HepG2 (cell line): ENCODE measurements at regions not wholly inside any gene's neighbourhood (a gene's known extent, or its start where the extent isn't known, plus 50 kb on each side); places are given as distances from the start of the nearest gene placed in this dataset.

Source experiments
- ATAC-seq: fragments of 200-7000 bp; cut with Tn5 transposase; 3 replicates; pipeline ENCODE4 v1.9.1; 2020; ENCODE audit warnings: mild to moderate bottlenecking, moderate library complexity
- BruUV-seq: library from RNA; stranded (reverse); fragments of 400-500 nt; replicated peaks from 2 replicates; lab custom pipeline; 2021; lab: Mats Ljungman, UMichigan
- CTCF ChIA-PET: fragments of 300-600 bp; formaldehyde crosslinking; extraction: SDS; loops from one replicate; lab custom pipeline; 2021; ENCODE audit warnings: low total read pairs, inconsistent platforms, low intra/inter-chr PET ratio; lab: Yijun Ruan, JAX
- POLR2A ChIA-PET: fragments of 350-600 bp; sonication (Branson Sonifier 250); formaldehyde crosslinking; loops from one replicate; lab custom pipeline; 2020; ENCODE audit warnings: antibody characterized with exemption, inconsistent platforms; lab: Yijun Ruan, JAX
- DNase-seq: peaks from one replicate; pipeline ENCODE4 v3.0.0-alpha.2; 2015; ENCODE audit warnings: low spot score
- FAIRE-seq: peaks from 3 replicates; lab custom pipeline; 2011; peaks lifted over from hg19 to GRCh38; lab: Jason Lieb, UNC
- H2AFZ ChIP-seq: one replicate; pipeline ENCODE4 v1.6.1; 2011; ENCODE audit warnings: low read length, inconsistent platforms
- H3K27ac ChIP-seq: fragments of 300-600 bp; 3 replicates; pipeline ENCODE4 v1.8.0; 2011; ENCODE audit warnings: mixed run types, mild to moderate bottlenecking, mixed read lengths, low read length, inconsistent platforms; ENCODE audit not compliant: insufficient read depth; ENCODE audit errors: extremely low read length
- H3K27me3 ChIP-seq, 2 experiments: fragments of 200-600 bp in 1 of 2; 2 replicates in 1 of 2; 3 replicates in 1 of 2; pipeline versions ENCODE4 v1.6.0 to v1.8.0; 2011; ENCODE audit warnings: low read length in 2 of 2, mild to moderate bottlenecking in 2 of 2, moderate library complexity in 2 of 2, inconsistent platforms in 1 of 2; ENCODE audit not compliant: insufficient read depth in 2 of 2, control insufficient read depth in 1 of 2
- H3K36me3 ChIP-seq, 2 experiments: fragments of 200-600 bp in 1 of 2; replicated peaks in 1 of 2; 2 replicates in 1 of 2; 3 replicates in 1 of 2; pipeline versions ENCODE4 v1.5.1 to v1.8.0; 2011; ENCODE audit warnings: low read length in 2 of 2, inconsistent platforms in 1 of 2; ENCODE audit not compliant: insufficient read depth in 2 of 2, control insufficient read depth in 1 of 2
- H3K4me1 ChIP-seq: 2 replicates; pipeline ENCODE4 v1.5.1; 2012; ENCODE audit warnings: low read length, inconsistent platforms; ENCODE audit not compliant: insufficient read depth
- H3K4me2 ChIP-seq: 2 replicates; pipeline ENCODE4 v1.6.0; 2011; ENCODE audit warnings: low read depth, low read length, inconsistent platforms
- H3K4me3 ChIP-seq, 3 experiments: fragments of 200-600 bp in 1 of 3; sonication (generic), shearing (Covaris generic) in 1 of 3; replicated peaks in 1 of 3; 2 replicates each; pipeline ENCODE4 v1.5.1; 2011 to 2016; ENCODE audit warnings: low read length in 3 of 3, inconsistent platforms in 2 of 3, low read depth in 2 of 3, mild to moderate bottlenecking in 2 of 3, control low read depth in 1 of 3, mixed read lengths in 1 of 3; ENCODE audit not compliant: insufficient read depth in 1 of 3
- H3K79me2 ChIP-seq: one replicate; pipeline ENCODE4 v1.6.1; 2011; ENCODE audit warnings: low read length, inconsistent platforms; ENCODE audit not compliant: insufficient read depth
- H3K9ac ChIP-seq: 2 replicates; pipeline ENCODE4 v1.6.0; 2011; ENCODE audit warnings: mild to moderate bottlenecking, low read depth, low read length, inconsistent platforms; ENCODE audit not compliant: insufficient read depth
- H3K9me3 ChIP-seq: 2 replicates; pipeline ENCODE4 v1.5.1; 2012; ENCODE audit warnings: mild to moderate bottlenecking, low read length
- H4K20me1 ChIP-seq: 2 replicates; pipeline ENCODE4 v1.6.0; 2011; ENCODE audit warnings: inconsistent platforms, mild to moderate bottlenecking, low read length, moderate library complexity; ENCODE audit not compliant: insufficient read depth
- BCL6 ChIP-seq: IDR thresholded peaks from 2 replicates; pipeline ENCODE4 v1.6.1; 2016; ENCODE audit warnings: missing genetic modification reagents, missing compliant biosample characterization
- CHCHD3 ChIP-seq: sonication (generic); formaldehyde crosslinking; IDR thresholded peaks from 2 replicates; pipeline ENCODE4 v1.8.0; 2022; ENCODE audit warnings: mild to moderate bottlenecking, missing genetic modification reagents, moderate library complexity
- FOXJ3 ChIP-seq: sonication (generic); formaldehyde crosslinking; IDR thresholded peaks from 2 replicates; pipeline ENCODE4 v1.4.0; 2020; ENCODE audit warnings: missing genetic modification reagents, mild to moderate bottlenecking, borderline replicate concordance
- MAFF ChIP-seq: IDR thresholded peaks from 2 replicates; pipeline ENCODE4 v1.6.1; 2011; ENCODE audit warnings: low read depth, low read length, improper control_type of control experiment
- MLLT10 ChIP-seq: sonication (generic); formaldehyde crosslinking; IDR thresholded peaks from 2 replicates; pipeline ENCODE4 v1.4.0; 2020; ENCODE audit warnings: missing genetic modification reagents
- NBN ChIP-seq: fragments of 450-650 bp; conservative IDR thresholded peaks from 2 replicates; pipeline ENCODE4 v1.6.1; 2017
- PRPF4 ChIP-seq: fragments of 200-400 bp; formaldehyde crosslinking; IDR thresholded peaks from 2 replicates; pipeline ENCODE4 v1.6.1; 2016; ENCODE audit warnings: low read length, low read depth; ENCODE audit not compliant: poor library complexity, severe bottlenecking
- RFX1 ChIP-seq: fragments of 450-650 bp; IDR thresholded peaks from 2 replicates; pipeline ENCODE4 v1.6.1; 2017
- ZBTB42 ChIP-seq: sonication (generic); formaldehyde crosslinking; IDR thresholded peaks from 2 replicates; pipeline ENCODE4 v1.5.0; 2020; ENCODE audit warnings: mild to moderate bottlenecking, missing genetic modification reagents
- ZNF142 ChIP-seq: sonication (generic); formaldehyde crosslinking; IDR thresholded peaks from 2 replicates; pipeline ENCODE4 v1.4.0; 2020; ENCODE audit warnings: missing genetic modification reagents
- WGBS: methylation state at CpG from one replicate; pipeline ENCODE4 v1.1.6; 2017; ENCODE audit warnings: low lambda C conversion rate; 5-methylcytosine and 5-hydroxymethylcytosine counted together
- in situ Hi-C: cut with HindIII; loops from 2 replicates; pipeline ENCODE4 v1.10.0; 2017; ENCODE audit warnings: low pct_unique_long_range_greater_than_20kb; ENCODE audit not compliant: extremely low pct_ligation_motif_present
- intact Hi-C: fragments of 100-400 bp; cut with micrococcal nuclease; formaldehyde crosslinking; loops from one replicate; pipeline ENCODE4 v1.10.0; 2022; ENCODE audit not compliant: unreplicated experiment

- Histone ChIP-seq H3K27ac (no peak overlapping the region), H2AFZ (no peak overlapping the region), H3K36me3 (no peaks in the 10 kb centered on the region), H3K4me2 (no peak overlapping the region), H3K4me1 (peaks cover 41% of the 10 kb centered on the region), H3K79me2 (no peaks in the 10 kb centered on the region), H3K27me3 (no peaks in the 10 kb centered on the region), H3K9ac (no peak overlapping the region), H3K4me3 (no peak overlapping the region), H4K20me1 (no peaks in the 10 kb centered on the region), H3K9me3 (no peaks in the 10 kb centered on the region)
- 58% methylated on average over 1 of the region's 1 CpG for WGBS
- intact Hi-C loops: no loop called here
- DNase-seq: no peak
- ChIA-PET CTCF (no interaction called here), POLR2A (interaction anchor here (0.7 kb wide), 1 partner anchor 10 kb away, joined by 5 read pairs; no protein-coding TSS in a partner anchor)
- in situ Hi-C loops: no loop called here
- TF ChIP-seq NBN: no peak
- no peak for TF ChIP-seq BCL6 (CRISPR knock-in tag)
- TF ChIP-seq RFX1: no peak
- no peak for TF ChIP-seq CHCHD3 (CRISPR knock-in tag)
- no peak for TF ChIP-seq ZNF142 (CRISPR knock-in tag)
- TF ChIP-seq FOXJ3 (CRISPR knock-in tag): no peak
- TF ChIP-seq ZBTB42 (CRISPR knock-in tag): no peak
- no peak for TF ChIP-seq PRPF4
- no peak for TF ChIP-seq MAFF
- TF ChIP-seq MLLT10 (CRISPR knock-in tag): no peak
- FAIRE-seq: no peak
- no peak for ATAC-seq
- BruUV-seq: no TSS peak
These were observed 100.5 kb upstream of the BTN3A2 start for GRCh38 chr6:26264547-26264946.
